ENCODE measurements at regions not wholly inside any gene's neighbourhood (a gene's known extent, or its start where the extent isn't known, plus 50 kb on each side); places are given as distances from the start of the nearest gene placed in this dataset.

DNA sequence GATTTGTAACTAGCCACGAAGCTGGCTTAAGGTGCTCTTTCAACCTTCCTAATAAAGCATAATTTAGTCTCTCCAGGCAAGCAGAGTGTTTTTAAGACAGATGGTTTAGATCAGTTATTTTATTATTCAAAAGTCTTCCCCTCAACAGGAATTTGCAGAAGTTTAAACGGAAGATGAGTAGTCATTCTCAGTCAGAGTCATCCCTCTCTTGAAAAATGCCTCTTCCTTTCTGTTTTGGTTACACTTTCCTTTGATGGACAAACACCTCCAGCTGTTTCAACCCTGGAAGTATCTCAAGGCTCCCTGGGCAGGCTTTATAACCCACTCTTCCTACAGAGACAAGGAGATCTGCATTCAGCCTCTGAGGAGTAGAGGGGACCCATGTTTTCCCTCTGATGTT is 60.3 kb upstream of the POU2AF2 start:
- TF ChIP-seq, protein P1, sequence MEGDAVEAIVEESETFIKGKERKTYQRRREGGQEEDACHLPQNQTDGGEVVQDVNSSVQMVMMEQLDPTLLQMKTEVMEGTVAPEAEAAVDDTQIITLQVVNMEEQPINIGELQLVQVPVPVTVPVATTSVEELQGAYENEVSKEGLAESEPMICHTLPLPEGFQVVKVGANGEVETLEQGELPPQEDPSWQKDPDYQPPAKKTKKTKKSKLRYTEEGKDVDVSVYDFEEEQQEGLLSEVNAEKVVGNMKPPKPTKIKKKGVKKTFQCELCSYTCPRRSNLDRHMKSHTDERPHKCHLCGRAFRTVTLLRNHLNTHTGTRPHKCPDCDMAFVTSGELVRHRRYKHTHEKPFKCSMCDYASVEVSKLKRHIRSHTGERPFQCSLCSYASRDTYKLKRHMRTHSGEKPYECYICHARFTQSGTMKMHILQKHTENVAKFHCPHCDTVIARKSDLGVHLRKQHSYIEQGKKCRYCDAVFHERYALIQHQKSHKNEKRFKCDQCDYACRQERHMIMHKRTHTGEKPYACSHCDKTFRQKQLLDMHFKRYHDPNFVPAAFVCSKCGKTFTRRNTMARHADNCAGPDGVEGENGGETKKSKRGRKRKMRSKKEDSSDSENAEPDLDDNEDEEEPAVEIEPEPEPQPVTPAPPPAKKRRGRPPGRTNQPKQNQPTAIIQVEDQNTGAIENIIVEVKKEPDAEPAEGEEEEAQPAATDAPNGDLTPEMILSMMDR (IDR thresholded peaks at IDR 0.05 in 4 of 5, conservative IDR thresholded peaks at IDR 0.05 in 1 of 5): no peak
- TF ChIP-seq POLR2A (IDR thresholded peaks at IDR 0.05): no peak
